Liver (tissue), 8 donors: ENCODE measurements at regions not wholly inside any gene's neighbourhood (a gene's known extent, or its start where the extent isn't known, plus 50 kb on each side); places are given as distances from the start of the nearest gene placed in this dataset.

Experiments
- DNase-seq: peaks from one replicate; pipeline ENCODE4 v3.0.0-alpha.2; 2017; ENCODE audit warnings: low spot score
- H3K27ac ChIP-seq, 2 donors: one replicate each; pipeline ENCODE4 v1.7.0; 2013; ENCODE audit warnings: inconsistent platforms in 2 of 2, low read length in 2 of 2, control low read depth in 1 of 2, low read depth in 1 of 2, mild to moderate bottlenecking in 1 of 2
- H3K27me3 ChIP-seq, 4 donors: one replicate each; pipeline versions ENCODE4 v1.6.1 to v1.7.0; 2013; ENCODE audit warnings: low read length in 3 of 4, inconsistent platforms in 1 of 4, mild to moderate bottlenecking in 1 of 4, moderate library complexity in 1 of 4; ENCODE audit not compliant: control insufficient read depth in 4 of 4, insufficient read depth in 4 of 4
- H3K36me3 ChIP-seq, 4 donors: one replicate each; pipeline versions ENCODE4 v1.6.1 to v1.7.0; 2013; ENCODE audit warnings: low read length in 3 of 4, mild to moderate bottlenecking in 3 of 4, low read depth in 1 of 4, moderate library complexity in 1 of 4; ENCODE audit not compliant: control insufficient read depth in 4 of 4, insufficient read depth in 3 of 4
- H3K4me1 ChIP-seq, 4 donors: one replicate each; pipeline versions ENCODE4 v1.6.1 to v1.7.0; 2013; ENCODE audit warnings: low read length in 3 of 4, mild to moderate bottlenecking in 3 of 4, moderate library complexity in 1 of 4; ENCODE audit not compliant: control insufficient read depth in 4 of 4, insufficient read depth in 4 of 4
- H3K4me3 ChIP-seq, 3 donors: one replicate each; pipeline versions ENCODE4 v1.6.1 to v1.7.0; 2013; ENCODE audit warnings: low read length in 3 of 3, control low read depth in 1 of 3, low read depth in 1 of 3, mild to moderate bottlenecking in 1 of 3
- H3K9ac ChIP-seq, 2 donors: one replicate each; pipeline ENCODE4 v1.7.0; 2013; ENCODE audit warnings: low read length in 2 of 2, mild to moderate bottlenecking in 2 of 2, moderate library complexity in 2 of 2, control low read depth in 1 of 2, low read depth in 1 of 2
- H3K9me3 ChIP-seq, 4 donors: one replicate each; pipeline versions ENCODE4 v1.6.1 to v1.7.0; 2013; ENCODE audit warnings: low read length in 3 of 4; ENCODE audit not compliant: control insufficient read depth in 4 of 4
- ATF3 ChIP-seq: IDR thresholded peaks from 2 replicates; pipeline ENCODE4 v1.6.1; 2016; ENCODE audit warnings: antibody characterized with exemption
- CTCF ChIP-seq: fragments of 150-350 bp; IDR thresholded peaks from 2 replicates; pipeline ENCODE4 v1.5.1; 2017; ENCODE audit warnings: improper control_type of control experiment, low read depth, low read length; ENCODE audit not compliant: missing input control
- EGR1 ChIP-seq, 2 donors: IDR thresholded peaks; 2 replicates each; pipeline ENCODE4 v1.6.1; 2016 to 2018; ENCODE audit warnings: antibody characterized with exemption in 2 of 2, low read depth in 2 of 2
- FOXA1 ChIP-seq: IDR thresholded peaks from 2 replicates; pipeline ENCODE4 v1.6.1; 2016; ENCODE audit warnings: antibody characterized with exemption
- FOXA2 ChIP-seq: IDR thresholded peaks from 2 replicates; pipeline ENCODE4 v1.6.1; 2016; ENCODE audit warnings: antibody characterized with exemption
- GABPA ChIP-seq, 2 donors: IDR thresholded peaks in 1 of 2; conservative IDR thresholded peaks in 1 of 2; 2 replicates each; pipeline ENCODE4 v1.6.1; 2016; ENCODE audit warnings: antibody characterized with exemption in 2 of 2, mild to moderate bottlenecking in 1 of 2, moderate library complexity in 1 of 2
- HNF4A ChIP-seq, 2 donors: conservative IDR thresholded peaks; 2 replicates each; pipeline ENCODE4 v1.6.1; 2016; ENCODE audit warnings: antibody characterized with exemption in 2 of 2, mild to moderate bottlenecking in 2 of 2
- HNF4G ChIP-seq: IDR thresholded peaks from 2 replicates; pipeline ENCODE4 v1.6.1; 2016; ENCODE audit warnings: antibody characterized with exemption
- JUND ChIP-seq, 2 donors: IDR thresholded peaks; 2 replicates each; pipeline ENCODE4 v1.6.1; 2016; ENCODE audit warnings: antibody characterized with exemption in 2 of 2
- MAX ChIP-seq: IDR thresholded peaks from 2 replicates; pipeline ENCODE4 v1.6.1; 2016; ENCODE audit warnings: antibody characterized with exemption
- NR2F2 ChIP-seq: IDR thresholded peaks from 2 replicates; pipeline ENCODE4 v1.6.1; 2016; ENCODE audit warnings: antibody characterized with exemption
- RAD21 ChIP-seq, 2 donors: IDR thresholded peaks; 2 replicates each; pipeline ENCODE4 v1.6.1; 2016; ENCODE audit warnings: antibody characterized with exemption in 2 of 2, mild to moderate bottlenecking in 2 of 2
- REST ChIP-seq: IDR thresholded peaks from 2 replicates; pipeline ENCODE4 v1.6.1; 2016; ENCODE audit warnings: antibody characterized with exemption, mild to moderate bottlenecking
- RXRA ChIP-seq, 2 donors: IDR thresholded peaks; 2 replicates each; pipeline ENCODE4 v1.6.1; 2017 to 2018; ENCODE audit warnings: antibody characterized with exemption in 2 of 2, mild to moderate bottlenecking in 1 of 2
- SP1 ChIP-seq: IDR thresholded peaks from 2 replicates; pipeline ENCODE4 v1.6.1; 2018; ENCODE audit warnings: antibody characterized with exemption, mild to moderate bottlenecking
- TAF1 ChIP-seq: conservative IDR thresholded peaks from 2 replicates; pipeline ENCODE4 v1.6.1; 2016; ENCODE audit warnings: antibody characterized with exemption, mild to moderate bottlenecking
- YY1 ChIP-seq: IDR thresholded peaks from 2 replicates; pipeline ENCODE4 v1.6.1; 2016; ENCODE audit warnings: antibody characterized with exemption, mild to moderate bottlenecking
- ZBTB33 ChIP-seq: IDR thresholded peaks from 2 replicates; pipeline ENCODE4 v1.6.1; 2016; ENCODE audit warnings: antibody characterized with exemption
- WGBS: extraction: QIAGEN DNeasy Blood & Tissue Kit; methylation state at CpG from one replicate; pipeline ENCODE4 v1.1.7; 2013; 5-methylcytosine and 5-hydroxymethylcytosine counted together
- donor health status: healthy.
- donor health status: healthy.
- donor health status: healthy.
- donor health status: healthy.
- donor health status: healthy.

GRCh38 chr18:22550366-22550765, 132.7 kb upstream of the CTAGE1 start:
- no peaks in the 10 kb centered on the region for H3K9me3 ChIP-seq
- TF ChIP-seq FOXA1 (no peak), ZBTB33 (no peak), NR2F2 (no peak), MAX (no peak), TAF1 (no peak), JUND (IDR thresholded peaks at IDR 0.05) (no peak), RAD21 (IDR thresholded peaks at IDR 0.05) (no peak), RXRA (IDR thresholded peaks at IDR 0.05) (no peak), HNF4A (conservative IDR thresholded peaks at IDR 0.05) (no peak), EGR1 (IDR thresholded peaks at IDR 0.05; ENCODE audit: low read depth in 2 of 2) (no peak), SP1 (no peak), CTCF (no peak), FOXA2 (no peak), ATF3 (no peak), YY1 (no peak), REST (no peak), GABPA (IDR thresholded peaks at IDR 0.05 in 1 of 2, conservative IDR thresholded peaks at IDR 0.05 in 1 of 2) (no peak), HNF4G (no peak)
- DNase-seq = no peak
- H3K27ac ChIP-seq = no peak overlapping the region
- peaks cover 0 to 2% (median 0%) of the 10 kb centered on the region in 4 donors for H3K4me1 ChIP-seq
- 91% methylated on average over 2 of the region's 2 CpGs for WGBS
- H3K4me3 ChIP-seq = no peak overlapping the region
- H3K9ac ChIP-seq = no peak overlapping the region
- no peaks in the 10 kb centered on the region for H3K36me3 ChIP-seq
- H3K27me3 ChIP-seq = no peaks in the 10 kb centered on the region
